Activated T-cell treated with anti-CD3 and anti-CD28 coated beads, Interleukin-2, amount 50 U/mL, for 72 hours (primary cell): ENCODE measurements at regions not wholly inside any gene's neighbourhood (a gene's known extent, or its start where the extent isn't known, plus 50 kb on each side); places are given as distances from the start of the nearest gene placed in this dataset.

Source experiments
- ATAC-seq, 2 donors: fragments of 150-1000 bp; cut with Tn5 transposase; replicated peaks in 1 of 2; 2 replicates each; pipeline ENCODE4 v1.10.0; 2021; ENCODE audit warnings: moderate library complexity in 2 of 2, mild to moderate bottlenecking in 1 of 2
- DNase-seq, 2 donors: peaks; one replicate each; pipeline ENCODE4 v3.0.0; 2021 to 2022; ENCODE audit warnings: mixed read lengths in 1 of 2
- H3K27ac Mint-ChIP-seq: one replicate; pipeline ENCODE4 v1.8.0; 2022; ENCODE audit warnings: mild to moderate bottlenecking, moderate library complexity, mixed read lengths
- H3K27me3 Mint-ChIP-seq: one replicate; pipeline ENCODE4 v1.8.0; 2022; ENCODE audit warnings: low read depth, mixed read lengths
- H3K36me3 Mint-ChIP-seq, 2 donors: one replicate each; pipeline ENCODE4 v1.8.0; 2022; ENCODE audit warnings: mixed read lengths in 2 of 2, mild to moderate bottlenecking in 1 of 2; ENCODE audit not compliant: insufficient read depth in 2 of 2
- H3K4me1 Mint-ChIP-seq: one replicate; pipeline ENCODE4 v1.8.0; 2022; ENCODE audit warnings: low read depth, mixed read lengths
- H3K4me3 Mint-ChIP-seq, 2 donors: one replicate each; pipeline ENCODE4 v1.8.0; 2022; ENCODE audit warnings: mild to moderate bottlenecking in 2 of 2, mixed read lengths in 2 of 2, moderate library complexity in 2 of 2
- H3K9me3 Mint-ChIP-seq, 2 donors: one replicate each; pipeline ENCODE4 v1.8.0; 2022; ENCODE audit warnings: mixed read lengths in 2 of 2

DNA sequence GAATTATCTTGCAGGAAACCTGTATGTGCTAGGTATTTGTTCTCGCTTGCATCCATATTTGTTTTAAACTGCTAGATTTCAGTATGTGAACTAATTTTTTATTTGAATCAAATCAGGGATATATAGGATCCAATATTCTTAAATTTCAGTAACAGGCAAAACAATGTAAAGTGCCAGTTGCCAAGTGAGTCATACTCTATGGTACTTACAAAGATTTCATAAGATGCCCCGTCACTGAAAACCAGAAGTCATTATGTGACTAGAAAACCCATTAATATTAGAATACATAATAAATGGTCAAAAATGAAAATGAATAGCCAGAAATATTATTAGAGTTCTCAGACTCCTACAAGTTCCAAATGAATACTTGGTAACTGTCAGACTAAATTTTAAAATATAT, 481.2 kb downstream of the TFAP2A start:
- peaks cover 0 to 4% of the 10 kb centered on the region in 2 donors for H3K9me3 Mint-ChIP-seq
- H3K4me3 Mint-ChIP-seq: no peak overlapping the region
- H3K36me3 Mint-ChIP-seq: no peaks in the 10 kb centered on the region
- H3K4me1 Mint-ChIP-seq: no peaks in the 10 kb centered on the region
- no peak overlapping the region for H3K27ac Mint-ChIP-seq
- no peaks in the 10 kb centered on the region for H3K27me3 Mint-ChIP-seq
- DNase-seq (no peak), ATAC-seq (no peak)

DNA sequence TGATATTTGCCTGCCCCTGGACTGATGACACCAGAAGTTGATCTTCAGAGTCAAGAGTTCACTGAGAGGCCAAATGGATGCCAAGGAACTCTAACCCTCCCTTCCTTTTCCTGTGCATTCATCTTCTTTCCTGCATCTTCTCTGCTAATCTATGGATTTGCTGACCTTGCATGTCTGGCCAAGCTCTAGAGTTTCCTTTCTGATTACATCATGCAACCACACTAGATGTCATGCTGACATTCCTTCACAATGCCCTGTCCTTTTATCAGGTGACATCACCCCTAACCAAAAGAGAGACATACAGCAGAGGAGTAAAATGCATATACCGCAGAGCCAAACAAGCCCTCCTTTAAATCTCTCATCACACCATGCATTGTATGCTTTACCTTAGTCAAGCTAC, 487.6 kb downstream of the TFAP2A start:
- H3K27ac Mint-ChIP-seq: no peak overlapping the region
- H3K27me3 Mint-ChIP-seq: no peaks in the 10 kb centered on the region
- H3K4me1 Mint-ChIP-seq: no peaks in the 10 kb centered on the region
- no peak overlapping the region for H3K4me3 Mint-ChIP-seq
- DNase-seq (no peak), ATAC-seq (no peak)
- H3K9me3 Mint-ChIP-seq: peaks cover 0 to 8% of the 10 kb centered on the region in 2 donors
- no peaks in the 10 kb centered on the region for H3K36me3 Mint-ChIP-seq

DNA sequence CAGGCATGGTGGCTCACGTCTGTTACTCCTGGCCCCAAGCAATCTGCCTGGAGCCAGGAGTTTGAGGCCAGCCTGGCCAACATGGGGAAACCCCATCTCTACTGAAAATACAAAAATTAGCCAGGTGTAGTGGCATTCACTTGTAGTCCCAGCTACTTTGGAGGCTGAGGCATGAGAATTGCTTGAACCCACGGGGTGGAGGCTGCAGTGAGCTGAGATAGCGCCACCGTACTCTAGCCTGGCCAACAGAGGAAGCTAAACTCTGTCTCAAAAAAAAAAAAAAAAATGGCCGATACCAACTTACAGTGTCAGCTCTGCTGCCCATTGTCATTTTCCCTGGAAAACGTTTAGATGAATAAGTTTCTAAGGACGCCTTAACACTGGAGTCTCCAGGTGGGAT, 489.9 kb downstream of the TFAP2A start:
- ATAC-seq (no peak), DNase-seq (no peak)
- Mint-ChIP-seq H3K9me3 (peaks cover 1 to 8% of the 10 kb centered on the region in 2 donors), H3K4me3 (no peak overlapping the region), H3K4me1 (no peaks in the 10 kb centered on the region), H3K36me3 (no peaks in the 10 kb centered on the region), H3K27me3 (no peaks in the 10 kb centered on the region), H3K27ac (no peak overlapping the region)

DNA sequence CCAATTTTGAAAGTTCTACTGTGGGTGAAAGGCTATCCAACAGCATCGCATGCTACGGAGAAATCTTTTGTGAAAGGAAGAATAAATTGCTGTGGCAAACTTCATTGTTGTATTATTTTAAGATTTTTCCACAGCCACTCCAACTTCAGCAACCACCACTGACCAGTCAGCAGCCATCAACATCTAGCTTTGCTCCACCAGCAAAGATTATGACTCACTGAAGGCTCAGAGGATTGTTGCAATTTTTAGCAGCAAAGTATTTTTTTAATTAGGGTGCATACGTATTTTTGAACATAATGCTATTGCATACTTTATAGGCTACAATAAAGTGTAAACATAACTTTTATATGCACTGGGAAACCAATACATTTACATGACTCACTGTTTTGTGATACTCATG, 493.5 kb downstream of the TFAP2A start:
- no peak for DNase-seq
- H3K27me3 Mint-ChIP-seq: no peaks in the 10 kb centered on the region
- no peak overlapping the region for H3K4me3 Mint-ChIP-seq
- H3K27ac Mint-ChIP-seq: no peak overlapping the region
- no peaks in the 10 kb centered on the region for H3K4me1 Mint-ChIP-seq
- ATAC-seq: no peak
- H3K9me3 Mint-ChIP-seq: peaks cover 1 to 5% of the 10 kb centered on the region in 2 donors
- no peaks in the 10 kb centered on the region for H3K36me3 Mint-ChIP-seq

DNA sequence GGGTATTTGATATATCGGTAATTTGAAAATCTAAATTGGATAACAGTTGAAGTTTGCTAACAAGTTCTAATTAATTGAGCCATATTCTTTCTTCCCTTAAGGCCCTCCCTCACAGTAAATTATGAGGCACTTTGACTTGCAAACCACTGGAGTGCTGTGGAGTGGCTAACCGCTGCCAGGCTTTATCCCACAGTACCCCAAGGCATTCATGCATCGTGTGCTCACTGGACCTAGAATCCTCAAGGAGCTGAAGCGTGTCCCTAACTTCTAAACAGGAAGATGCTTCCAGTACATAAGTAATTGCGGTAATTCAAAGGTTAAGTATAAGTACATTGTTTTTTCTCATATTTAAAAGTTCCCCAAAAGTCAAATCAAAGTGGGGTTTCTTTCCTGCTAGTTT, 499.9 kb downstream of the TFAP2A start:
- peaks cover 0 to 4% of the 10 kb centered on the region in 2 donors for H3K9me3 Mint-ChIP-seq
- no peak overlapping the region for H3K4me3 Mint-ChIP-seq
- H3K27ac Mint-ChIP-seq: no peak overlapping the region
- no peaks in the 10 kb centered on the region for H3K36me3 Mint-ChIP-seq
- ATAC-seq: no peak
- H3K27me3 Mint-ChIP-seq: no peaks in the 10 kb centered on the region
- no peaks in the 10 kb centered on the region for H3K4me1 Mint-ChIP-seq
- no peak for DNase-seq

DNA sequence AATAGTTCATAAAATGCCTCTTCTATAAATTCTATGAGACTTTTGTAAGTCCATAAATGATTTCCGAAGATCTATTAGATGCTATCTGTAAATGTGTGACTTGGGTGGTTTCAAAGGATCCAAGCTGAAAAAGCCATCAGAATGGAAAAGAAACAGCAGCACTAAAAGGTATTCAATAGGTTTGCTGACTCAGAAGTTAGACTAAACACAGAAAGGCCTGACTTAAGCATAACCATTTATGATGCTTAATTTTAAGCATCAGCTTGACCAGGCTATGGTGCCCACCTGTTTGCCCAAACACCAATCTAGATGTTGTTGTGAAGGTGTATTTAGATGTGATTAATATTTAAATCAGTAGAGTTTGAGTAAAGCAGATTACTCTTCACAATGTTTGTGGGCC, 513.5 kb downstream of the TFAP2A start:
- DNase-seq (no peak), ATAC-seq (no peak)
- Mint-ChIP-seq H3K27me3 (no peaks in the 10 kb centered on the region), H3K9me3 (peaks cover 1 to 4% of the 10 kb centered on the region in 2 donors), H3K4me1 (no peaks in the 10 kb centered on the region), H3K36me3 (no peaks in the 10 kb centered on the region), H3K4me3 (no peak overlapping the region), H3K27ac (no peak overlapping the region)

DNA sequence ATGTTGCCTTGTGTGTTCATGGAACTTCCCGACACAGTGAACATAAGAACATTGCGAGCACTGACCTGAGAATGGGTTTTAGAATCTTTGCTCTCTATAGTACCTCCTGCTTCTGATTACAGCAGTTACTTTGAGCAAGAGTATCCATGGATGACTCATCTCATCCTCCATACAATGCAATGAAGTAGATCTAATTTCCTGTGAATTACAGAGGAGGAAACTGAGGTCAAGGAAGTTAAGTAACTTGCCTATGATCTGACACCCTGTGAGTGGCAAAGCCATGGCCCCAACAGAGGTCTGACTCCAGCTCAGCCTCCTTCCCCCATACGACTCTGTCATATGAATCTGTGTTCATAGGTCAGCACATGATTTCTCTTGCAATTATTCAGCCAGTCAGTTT, 518.1 kb downstream of the TFAP2A start:
- no peak for DNase-seq

DNA sequence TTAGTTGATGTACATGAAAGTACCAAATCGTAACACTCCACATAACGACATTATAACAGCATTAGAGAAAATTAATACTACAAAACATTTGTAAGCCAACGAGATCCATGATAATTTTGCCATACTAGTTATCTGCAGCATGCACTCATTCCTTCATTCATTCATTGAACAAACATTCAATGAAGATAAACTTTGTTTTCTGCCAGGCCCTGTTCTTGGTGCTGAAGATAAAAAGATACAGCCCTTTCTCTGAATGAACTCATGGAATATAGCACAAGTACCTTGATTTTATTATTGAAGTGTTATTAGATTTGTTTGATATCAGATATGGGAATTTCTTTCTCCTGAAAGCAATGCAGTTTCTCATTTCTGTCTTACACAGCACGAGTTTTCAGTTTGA, 524.0 kb downstream of the TFAP2A start:
- no peaks in the 10 kb centered on the region for H3K36me3 Mint-ChIP-seq
- no peak for DNase-seq
- peaks cover 3 to 11% of the 10 kb centered on the region in 2 donors for H3K9me3 Mint-ChIP-seq
- no peaks in the 10 kb centered on the region for H3K27me3 Mint-ChIP-seq
- no peak overlapping the region for H3K27ac Mint-ChIP-seq
- no peaks in the 10 kb centered on the region for H3K4me1 Mint-ChIP-seq
- no peak overlapping the region for H3K4me3 Mint-ChIP-seq
- ATAC-seq: no peak

More for the DNA sequence above, 518.1 kb downstream of the TFAP2A start:
- Mint-ChIP-seq H3K27ac (no peak overlapping the region), H3K4me1 (no peaks in the 10 kb centered on the region), H3K4me3 (no peak overlapping the region), H3K9me3 (peaks cover 7% of the 10 kb centered on the region in 2 donors), H3K36me3 (no peaks in the 10 kb centered on the region), H3K27me3 (no peaks in the 10 kb centered on the region)
- no peak for ATAC-seq

DNA sequence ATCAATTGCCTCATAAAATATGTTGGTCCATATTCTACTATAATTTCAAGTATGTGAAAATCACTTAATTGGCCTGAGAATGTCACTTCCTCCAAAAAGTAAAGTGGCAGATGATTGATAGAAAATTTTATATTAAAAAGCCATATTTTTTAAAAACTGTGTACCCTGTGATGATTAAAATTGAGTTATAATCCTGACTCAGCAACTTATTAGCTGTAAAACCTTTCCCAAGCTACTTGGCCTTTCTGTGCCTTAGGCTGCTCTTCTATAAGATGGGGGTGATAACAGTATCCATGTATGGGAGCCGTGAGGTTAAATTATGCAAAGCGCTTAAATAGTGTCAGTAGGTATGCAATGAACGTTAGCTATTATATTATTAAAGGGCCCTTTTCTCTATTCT, 524.4 kb downstream of the TFAP2A start:
- H3K4me1 Mint-ChIP-seq: no peaks in the 10 kb centered on the region
- no peaks in the 10 kb centered on the region for H3K27me3 Mint-ChIP-seq
- no peak overlapping the region for H3K27ac Mint-ChIP-seq
- no peak overlapping the region for H3K4me3 Mint-ChIP-seq
- ATAC-seq: no peak
- H3K9me3 Mint-ChIP-seq: peaks cover 3 to 8% of the 10 kb centered on the region in 2 donors
- DNase-seq: no peak
- H3K36me3 Mint-ChIP-seq: no peaks in the 10 kb centered on the region

DNA sequence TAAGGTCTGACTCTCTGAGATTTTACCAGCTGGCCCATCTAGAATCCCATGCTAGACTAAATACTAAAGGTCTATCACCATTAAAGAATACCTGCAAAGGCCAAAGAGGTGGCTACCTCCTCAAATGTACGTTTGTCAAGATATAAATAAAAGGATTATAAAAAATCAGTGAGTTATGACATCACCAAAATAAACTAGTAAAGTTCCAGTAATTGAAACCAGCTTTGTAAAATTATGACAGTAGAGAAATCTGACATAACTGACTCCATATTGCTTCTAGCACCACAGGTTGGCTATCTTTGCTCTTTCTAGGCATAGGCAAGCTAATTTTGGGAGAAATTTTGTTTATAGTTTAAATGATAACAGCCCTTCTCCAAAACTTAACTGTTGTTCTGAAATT, 536.3 kb downstream of the TFAP2A start:
- Mint-ChIP-seq H3K4me1 (no peaks in the 10 kb centered on the region), H3K4me3 (no peak overlapping the region), H3K27ac (no peak overlapping the region), H3K36me3 (peaks cover 0 to 1% of the 10 kb centered on the region in 2 donors), H3K27me3 (no peaks in the 10 kb centered on the region), H3K9me3 (peaks cover under 1 to 4% of the 10 kb centered on the region in 2 donors)
- ATAC-seq (no peak), DNase-seq (no peak)

DNA sequence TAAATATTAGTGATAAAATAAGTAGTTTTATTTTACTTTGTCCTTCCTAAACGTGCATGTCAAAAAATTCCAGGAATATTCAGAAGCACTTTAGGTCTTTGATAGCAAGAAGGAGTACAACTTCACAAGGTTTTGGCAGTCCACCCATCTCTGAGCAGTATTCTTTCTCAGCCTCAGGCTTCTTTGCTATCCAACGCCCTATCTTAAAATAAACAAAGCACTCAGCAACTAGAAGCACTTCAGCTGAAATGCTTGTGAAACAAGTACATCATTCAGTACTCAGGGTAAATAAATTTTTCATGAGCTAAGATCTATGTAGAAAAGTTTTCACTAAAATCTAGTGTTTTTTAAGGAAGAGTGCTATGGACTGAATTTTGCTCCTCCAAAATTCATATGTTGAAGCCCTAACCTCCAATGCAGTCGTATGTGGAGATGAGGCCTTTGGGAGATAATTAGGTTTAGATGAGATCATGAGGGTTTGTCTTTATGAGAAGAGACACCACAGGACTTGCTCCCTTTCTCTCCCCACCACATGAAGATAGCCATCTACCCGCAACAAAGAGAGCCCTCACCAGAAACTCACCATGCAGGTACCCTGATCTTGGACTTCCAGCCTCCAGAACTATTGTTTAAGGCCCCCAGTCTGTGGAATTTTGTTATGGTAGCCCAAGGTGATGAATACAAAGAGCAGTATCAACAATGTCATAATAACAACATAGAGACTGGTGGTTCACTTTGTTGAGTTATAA, 539.1 kb downstream of the TFAP2A start:
- H3K4me1 Mint-ChIP-seq: no peaks in the 10 kb centered on the region
- H3K4me3 Mint-ChIP-seq: no peak overlapping the region
- H3K9me3 Mint-ChIP-seq: peaks cover 2 to 3% of the 10 kb centered on the region in 2 donors
- ATAC-seq (no peak), DNase-seq (no peak)
- no peak overlapping the region for H3K27ac Mint-ChIP-seq
- H3K36me3 Mint-ChIP-seq: peaks cover 0 to 1% of the 10 kb centered on the region in 2 donors
- H3K27me3 Mint-ChIP-seq: no peaks in the 10 kb centered on the region

DNA sequence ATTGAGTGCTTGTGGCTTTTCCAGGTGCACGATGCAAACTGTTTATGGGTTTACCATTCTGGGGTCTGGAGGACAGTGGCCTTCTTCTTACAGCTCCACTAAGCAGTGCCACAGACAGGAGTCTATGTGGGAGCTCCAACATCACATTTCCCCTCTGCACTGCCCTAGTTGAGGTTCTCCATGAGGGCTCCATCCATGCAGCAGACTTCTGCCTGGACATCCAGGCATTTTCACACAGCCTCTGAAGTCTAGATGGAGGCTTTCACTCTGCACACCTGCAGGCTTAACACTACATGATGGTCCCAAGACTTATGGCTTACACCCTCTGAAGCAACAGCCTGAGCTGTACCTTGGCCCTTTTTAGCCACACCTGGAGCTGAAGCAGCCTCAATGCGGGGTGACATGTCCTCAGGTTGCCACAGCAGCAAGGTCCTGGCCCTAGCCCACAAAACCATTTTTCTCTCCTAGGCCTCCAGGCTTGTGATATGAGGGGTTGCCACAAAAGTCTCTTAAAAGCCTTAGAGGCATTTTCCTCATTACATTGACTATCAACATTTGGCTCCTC, 552.2 kb downstream of the TFAP2A start:
- no peak for DNase-seq
- Mint-ChIP-seq H3K36me3 (peaks cover 3 to 9% of the 10 kb centered on the region in 2 donors), H3K9me3 (peaks cover 18% of the 10 kb centered on the region in 2 donors), H3K4me3 (no peak overlapping the region), H3K27ac (no peak overlapping the region), H3K27me3 (no peaks in the 10 kb centered on the region), H3K4me1 (no peaks in the 10 kb centered on the region)
- ATAC-seq: no peak

DNA sequence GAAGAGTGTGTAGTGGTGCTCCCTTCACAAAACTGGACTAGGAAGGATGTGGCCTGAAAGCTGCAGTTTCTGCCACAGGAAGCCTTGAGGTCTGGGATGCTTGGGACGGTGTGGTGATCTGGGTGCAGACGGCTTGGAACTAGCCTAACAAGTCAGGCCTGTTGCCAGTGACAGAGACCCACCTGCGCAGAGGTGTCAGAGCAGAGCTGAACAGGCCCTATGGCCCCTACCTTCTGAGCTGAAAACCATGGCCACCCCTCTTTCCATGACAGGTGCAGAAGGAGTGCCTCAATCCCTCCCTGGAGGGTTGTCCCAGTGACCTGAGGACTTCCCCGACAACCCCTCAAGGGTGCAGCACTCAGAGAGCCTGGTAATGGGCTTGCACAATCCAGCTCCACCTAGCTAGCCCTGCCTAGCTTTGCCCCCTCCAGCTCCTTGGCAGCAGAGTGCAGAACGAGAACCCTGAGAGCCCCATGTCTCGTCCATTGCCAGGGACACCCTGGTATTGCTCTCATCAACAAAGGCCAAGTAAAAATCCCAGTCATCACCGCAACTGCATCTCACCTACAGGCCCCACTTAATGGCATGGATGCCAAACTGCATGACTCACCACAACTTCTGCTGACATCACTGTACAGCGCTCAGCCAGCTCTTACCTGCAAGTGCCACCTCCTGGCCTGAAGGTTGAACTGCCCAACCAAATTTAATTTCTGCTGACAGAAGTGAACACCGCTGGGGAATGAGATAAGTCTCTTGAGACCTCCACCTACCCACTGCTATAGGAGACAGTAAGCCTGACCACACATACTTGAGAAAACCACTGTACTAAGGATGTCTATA, 563.1 kb downstream of the TFAP2A start:
- H3K4me3 Mint-ChIP-seq: no peak overlapping the region
- no peaks in the 10 kb centered on the region for H3K27me3 Mint-ChIP-seq
- peaks cover 0 to 7% of the 10 kb centered on the region in 2 donors for H3K36me3 Mint-ChIP-seq
- DNase-seq (no peak), ATAC-seq (no peak)
- H3K9me3 Mint-ChIP-seq: peaks cover 19 to 24% of the 10 kb centered on the region in 2 donors
- H3K27ac Mint-ChIP-seq: no peak overlapping the region
- H3K4me1 Mint-ChIP-seq: no peaks in the 10 kb centered on the region
